IPS-20b (cell line): ENCODE measurements at regions not wholly inside any gene's neighbourhood (a gene's known extent, or its start where the extent isn't known, plus 50 kb on each side); places are given as distances from the start of the nearest gene placed in this dataset.

Experiments
- H3K27ac ChIP-seq: one replicate; pipeline ENCODE4 v1.5.1; 2013; ENCODE audit warnings: low read length
- H3K27me3 ChIP-seq: 2 replicates; pipeline ENCODE4 v1.6.1; 2013; ENCODE audit warnings: mild to moderate bottlenecking, low read length, inconsistent platforms; ENCODE audit not compliant: insufficient read depth
- H3K36me3 ChIP-seq: 2 replicates; pipeline ENCODE4 v1.6.1; 2013; ENCODE audit warnings: low read depth, mild to moderate bottlenecking, inconsistent platforms, low read length, moderate library complexity; ENCODE audit not compliant: insufficient read depth
- H3K4me1 ChIP-seq: 2 replicates; pipeline ENCODE4 v1.6.1; 2013; ENCODE audit warnings: mild to moderate bottlenecking, control low read depth, inconsistent platforms, low read length, moderate library complexity; ENCODE audit not compliant: insufficient read depth
- H3K4me3 ChIP-seq: 2 replicates; pipeline ENCODE4 v1.5.1; 2013; ENCODE audit warnings: mild to moderate bottlenecking, low read length, inconsistent platforms
- H3K9ac ChIP-seq: 2 replicates; pipeline ENCODE4 v1.6.1; 2013; ENCODE audit warnings: low read depth, mild to moderate bottlenecking, inconsistent platforms, low read length, moderate library complexity
- H3K9me3 ChIP-seq: 2 replicates; pipeline ENCODE4 v1.6.1; 2013; ENCODE audit warnings: mild to moderate bottlenecking, low read depth, low read length, inconsistent platforms; ENCODE audit not compliant: insufficient read depth

- Histone ChIP-seq H3K27me3 (peaks cover 12% of the 10 kb centered on the region), H3K4me1 (no peaks in the 10 kb centered on the region), H3K36me3 (no peaks in the 10 kb centered on the region), H3K9me3 (no peaks in the 10 kb centered on the region), H3K9ac (no peak overlapping the region), H3K27ac (no peak overlapping the region), H3K4me3 (no peak overlapping the region)
Observed at GRCh38 chr1:181429462-181429861, 53.9 kb upstream of the CACNA1E start.

GRCh38 chr1:181430015-181430885 is 53.1 kb upstream of the CACNA1E start:
- peaks cover 10% of the 10 kb centered on the region for H3K27me3 ChIP-seq
- no peak overlapping the region for H3K4me3 ChIP-seq
- H3K27ac ChIP-seq: no peak overlapping the region
- H3K4me1 ChIP-seq: no peaks in the 10 kb centered on the region
- H3K36me3 ChIP-seq: no peaks in the 10 kb centered on the region
- H3K9ac ChIP-seq: no peak overlapping the region
- H3K9me3 ChIP-seq: no peaks in the 10 kb centered on the region
